22Rv1 (cell line): ENCODE measurements at regions not wholly inside any gene's neighbourhood (a gene's known extent, or its start where the extent isn't known, plus 50 kb on each side); places are given as distances from the start of the nearest gene placed in this dataset.

Experiments
- ZFX ChIP-seq: fragments of 450-650 bp; IDR thresholded peaks from 2 replicates; pipeline ENCODE4 v1.6.1; 2017; ENCODE audit warnings: antibody characterized with exemption, borderline replicate concordance
- TF ChIP-seq, protein P1 (sequence below): fragments of 450-650 bp; IDR thresholded peaks from 2 replicates; pipeline ENCODE4 v1.5.1; 2017; ENCODE audit warnings: mild to moderate bottlenecking

DNA sequence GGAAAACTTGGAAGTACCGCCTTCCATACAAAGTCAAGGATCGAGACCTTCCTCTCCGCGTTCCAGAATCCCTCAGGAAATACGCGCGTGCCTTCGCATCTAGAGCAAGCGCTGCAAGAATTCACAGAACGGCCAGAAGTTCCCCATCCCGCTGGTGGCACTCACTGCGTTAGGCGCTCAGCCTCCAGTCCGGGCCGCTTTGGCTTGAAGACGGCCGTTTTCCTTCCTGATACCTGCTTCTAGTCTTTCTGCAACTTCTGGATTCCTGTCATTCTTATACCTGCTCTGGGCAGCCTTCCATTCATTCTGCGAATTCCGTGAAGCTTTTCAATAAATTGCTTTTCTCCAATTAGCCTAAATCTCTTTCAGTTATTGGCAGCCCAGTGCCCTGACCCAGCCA lies 896.4 kb downstream of the TRIML1 start:
- TF ChIP-seq, protein P1, sequence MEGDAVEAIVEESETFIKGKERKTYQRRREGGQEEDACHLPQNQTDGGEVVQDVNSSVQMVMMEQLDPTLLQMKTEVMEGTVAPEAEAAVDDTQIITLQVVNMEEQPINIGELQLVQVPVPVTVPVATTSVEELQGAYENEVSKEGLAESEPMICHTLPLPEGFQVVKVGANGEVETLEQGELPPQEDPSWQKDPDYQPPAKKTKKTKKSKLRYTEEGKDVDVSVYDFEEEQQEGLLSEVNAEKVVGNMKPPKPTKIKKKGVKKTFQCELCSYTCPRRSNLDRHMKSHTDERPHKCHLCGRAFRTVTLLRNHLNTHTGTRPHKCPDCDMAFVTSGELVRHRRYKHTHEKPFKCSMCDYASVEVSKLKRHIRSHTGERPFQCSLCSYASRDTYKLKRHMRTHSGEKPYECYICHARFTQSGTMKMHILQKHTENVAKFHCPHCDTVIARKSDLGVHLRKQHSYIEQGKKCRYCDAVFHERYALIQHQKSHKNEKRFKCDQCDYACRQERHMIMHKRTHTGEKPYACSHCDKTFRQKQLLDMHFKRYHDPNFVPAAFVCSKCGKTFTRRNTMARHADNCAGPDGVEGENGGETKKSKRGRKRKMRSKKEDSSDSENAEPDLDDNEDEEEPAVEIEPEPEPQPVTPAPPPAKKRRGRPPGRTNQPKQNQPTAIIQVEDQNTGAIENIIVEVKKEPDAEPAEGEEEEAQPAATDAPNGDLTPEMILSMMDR = no peak
- TF ChIP-seq ZFX = no peak
